WI38 (cell line): ENCODE measurements at regions not wholly inside any gene's neighbourhood (a gene's known extent, or its start where the extent isn't known, plus 50 kb on each side); places are given as distances from the start of the nearest gene placed in this dataset.

Experiments used
- H3K4me3 ChIP-seq: 2 replicates; pipeline ENCODE4 v1.5.1; 2011; ENCODE audit warnings: low read depth, mild to moderate bottlenecking, control low read depth, low read length
- TF ChIP-seq, protein P1 (sequence below): IDR thresholded peaks from 2 replicates; pipeline ENCODE4 v1.5.1; 2012; ENCODE audit warnings: low read depth, mild to moderate bottlenecking, control low read depth, low read length

DNA sequence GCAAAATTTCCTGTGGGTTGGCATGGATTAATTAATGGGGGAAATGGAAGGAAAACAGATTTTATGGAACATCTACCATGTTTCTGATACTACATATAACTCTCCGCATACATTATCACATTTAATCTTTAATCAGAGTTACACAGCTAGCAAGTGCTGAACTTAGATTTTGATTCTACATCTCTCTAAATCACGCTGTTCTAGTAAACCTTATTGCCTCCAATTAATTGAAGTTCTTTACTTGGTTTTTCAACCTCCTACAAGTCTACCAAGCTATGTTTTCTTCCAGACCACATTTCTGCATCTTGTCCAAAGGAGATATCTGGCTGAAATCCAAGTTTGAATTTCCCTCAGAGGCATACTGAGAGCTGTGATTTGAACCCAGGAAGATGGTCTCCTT lies 125.8 kb upstream of the GAREM1 start:
- TF ChIP-seq, protein P1, sequence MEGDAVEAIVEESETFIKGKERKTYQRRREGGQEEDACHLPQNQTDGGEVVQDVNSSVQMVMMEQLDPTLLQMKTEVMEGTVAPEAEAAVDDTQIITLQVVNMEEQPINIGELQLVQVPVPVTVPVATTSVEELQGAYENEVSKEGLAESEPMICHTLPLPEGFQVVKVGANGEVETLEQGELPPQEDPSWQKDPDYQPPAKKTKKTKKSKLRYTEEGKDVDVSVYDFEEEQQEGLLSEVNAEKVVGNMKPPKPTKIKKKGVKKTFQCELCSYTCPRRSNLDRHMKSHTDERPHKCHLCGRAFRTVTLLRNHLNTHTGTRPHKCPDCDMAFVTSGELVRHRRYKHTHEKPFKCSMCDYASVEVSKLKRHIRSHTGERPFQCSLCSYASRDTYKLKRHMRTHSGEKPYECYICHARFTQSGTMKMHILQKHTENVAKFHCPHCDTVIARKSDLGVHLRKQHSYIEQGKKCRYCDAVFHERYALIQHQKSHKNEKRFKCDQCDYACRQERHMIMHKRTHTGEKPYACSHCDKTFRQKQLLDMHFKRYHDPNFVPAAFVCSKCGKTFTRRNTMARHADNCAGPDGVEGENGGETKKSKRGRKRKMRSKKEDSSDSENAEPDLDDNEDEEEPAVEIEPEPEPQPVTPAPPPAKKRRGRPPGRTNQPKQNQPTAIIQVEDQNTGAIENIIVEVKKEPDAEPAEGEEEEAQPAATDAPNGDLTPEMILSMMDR: no peak

DNA sequence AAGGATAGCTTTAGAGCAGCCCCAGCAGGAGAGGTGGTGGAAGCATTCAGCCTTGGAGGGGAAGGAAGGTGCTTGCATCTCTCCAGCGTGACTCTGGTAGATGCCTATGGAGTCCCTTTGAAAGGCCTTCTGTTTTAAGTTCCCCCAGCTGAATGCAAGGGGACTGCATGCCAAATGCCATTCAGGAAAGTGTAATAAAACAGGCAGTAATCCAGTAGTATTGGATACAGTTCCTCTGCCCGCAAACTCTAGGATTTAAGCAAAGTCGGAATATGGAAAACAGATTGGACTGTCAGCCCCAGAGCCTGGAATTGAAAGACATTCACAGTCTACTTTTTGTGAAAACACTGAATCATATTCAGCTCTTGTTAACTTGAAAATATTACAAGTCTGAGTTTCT lies 125.2 kb upstream of the GAREM1 start:
- TF ChIP-seq, protein P1: no peak
- no peak overlapping the region for H3K4me3 ChIP-seq

More for the DNA sequence above, 125.8 kb upstream of the GAREM1 start:
- no peak overlapping the region for H3K4me3 ChIP-seq

DNA sequence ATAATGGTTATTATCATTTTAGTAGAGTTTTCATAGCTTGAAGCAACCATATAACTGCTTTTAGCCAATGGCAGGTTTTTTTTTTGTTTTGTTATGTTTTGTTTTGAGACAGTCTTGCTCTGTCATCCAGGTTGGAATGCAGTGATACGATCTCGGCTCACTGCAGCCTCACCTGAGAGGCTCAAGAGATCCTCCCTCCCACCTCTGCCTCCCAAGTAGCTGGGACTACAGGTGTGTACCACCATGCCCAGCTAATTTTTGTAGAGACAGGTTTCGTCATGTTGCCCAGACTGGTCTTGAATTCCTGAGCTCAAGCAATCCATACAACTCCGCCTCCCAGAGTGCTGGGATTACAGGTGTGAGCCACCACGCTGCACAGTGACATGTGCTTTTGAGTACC lies 117.5 kb upstream of the GAREM1 start:
- TF ChIP-seq, protein P1: no peak
- H3K4me3 ChIP-seq: no peak overlapping the region

DNA sequence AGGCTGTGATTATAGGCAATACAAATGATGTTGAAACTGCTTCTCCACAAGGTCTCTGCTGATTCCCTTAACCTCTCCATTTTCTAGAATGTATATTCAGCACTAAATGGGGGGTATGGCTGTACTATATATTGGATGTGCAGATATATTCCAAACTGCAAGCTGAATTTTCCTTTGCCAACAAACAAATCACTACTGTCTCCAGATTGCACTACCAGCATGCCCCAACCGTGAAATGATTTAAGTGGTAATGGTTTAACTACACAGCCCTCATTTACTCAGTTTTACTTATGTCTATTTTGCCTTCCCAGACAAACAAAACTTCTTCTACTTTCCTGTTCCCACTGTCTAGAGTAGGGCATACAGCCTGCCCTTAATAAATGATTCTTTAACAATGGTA lies 112.7 kb upstream of the GAREM1 start:
- H3K4me3 ChIP-seq: no peak overlapping the region
- TF ChIP-seq, protein P1: no peak

DNA sequence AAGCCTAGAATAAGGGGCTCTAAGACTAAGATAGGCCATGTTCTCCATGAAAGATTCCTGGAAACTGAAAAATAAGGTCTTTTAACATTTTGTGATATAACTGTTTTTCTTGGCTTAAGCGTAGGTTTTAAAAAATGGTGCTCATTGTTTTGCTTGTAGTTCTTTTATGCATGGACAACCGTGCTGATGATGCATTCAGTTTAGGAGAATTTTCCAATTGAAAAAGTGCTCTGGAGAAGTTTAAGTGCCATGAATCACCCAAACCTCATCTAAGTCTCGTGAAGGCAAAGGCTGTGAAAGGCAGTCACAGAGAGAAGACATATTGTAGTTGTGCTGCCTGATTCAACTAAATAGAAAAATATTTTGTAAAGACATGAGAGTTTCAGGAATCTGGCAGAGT lies 111.8 kb upstream of the GAREM1 start:
- TF ChIP-seq, protein P1: no peak
- no peak overlapping the region for H3K4me3 ChIP-seq

DNA sequence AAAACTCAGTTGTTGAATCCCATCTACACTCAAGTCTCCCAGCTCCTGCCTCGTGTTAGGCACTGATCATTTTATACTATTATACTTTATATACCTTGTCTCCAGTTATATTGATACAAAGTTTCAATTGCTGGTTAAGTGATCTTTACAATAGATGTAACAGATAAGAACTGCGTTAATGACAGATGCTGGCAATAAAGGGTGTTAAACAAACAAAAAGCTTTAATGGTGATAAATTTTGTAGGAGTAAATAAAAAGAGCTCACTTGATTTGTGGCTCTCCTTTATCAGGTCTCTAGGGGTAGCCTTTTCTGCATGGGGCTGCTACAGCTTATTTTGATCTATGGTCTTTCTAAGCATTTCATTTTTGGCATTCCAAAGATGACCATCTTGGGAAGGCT lies 106.9 kb upstream of the GAREM1 start:
- no peak overlapping the region for H3K4me3 ChIP-seq
- TF ChIP-seq, protein P1: no peak

DNA sequence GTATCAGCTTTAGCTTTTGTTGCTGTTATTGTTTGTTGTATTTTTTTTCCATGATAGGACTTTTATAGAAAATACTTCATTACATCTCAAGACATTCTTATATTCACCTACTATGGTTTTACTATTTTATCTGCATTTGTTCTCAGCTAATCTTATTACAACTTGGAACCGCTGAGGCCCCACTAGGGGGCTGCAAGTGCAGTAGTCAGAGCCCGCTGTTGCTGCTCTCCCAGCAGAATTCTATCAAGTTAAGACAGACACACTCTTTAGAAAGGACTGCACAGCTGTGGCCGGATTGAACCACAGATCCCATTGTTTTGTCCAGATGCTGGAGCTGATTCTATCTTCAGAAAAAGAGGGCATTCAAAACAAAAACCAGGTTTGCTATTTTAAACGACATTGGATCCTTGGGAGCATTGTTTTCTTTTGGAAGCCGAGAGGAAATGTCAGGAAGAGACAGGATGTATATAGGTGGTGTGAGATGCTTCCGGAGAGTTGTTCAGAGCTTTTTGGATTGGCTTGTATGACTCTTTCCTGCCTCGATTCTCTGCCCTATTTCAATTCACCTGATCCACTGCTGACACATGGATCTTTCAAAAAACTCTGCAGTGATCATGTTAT lies 105.7 kb upstream of the GAREM1 start:
- no peak overlapping the region for H3K4me3 ChIP-seq
- TF ChIP-seq, protein P1: no peak
